ENCODE measurements at regions not wholly inside any gene's neighbourhood (a gene's known extent, or its start where the extent isn't known, plus 50 kb on each side); places are given as distances from the start of the nearest gene placed in this dataset.
"Not testable (repeated sequence)": the region's sequence is repeated elsewhere in the genome, so short reads cannot be mapped to it uniquely, and the experiment has no call there.

DNA sequence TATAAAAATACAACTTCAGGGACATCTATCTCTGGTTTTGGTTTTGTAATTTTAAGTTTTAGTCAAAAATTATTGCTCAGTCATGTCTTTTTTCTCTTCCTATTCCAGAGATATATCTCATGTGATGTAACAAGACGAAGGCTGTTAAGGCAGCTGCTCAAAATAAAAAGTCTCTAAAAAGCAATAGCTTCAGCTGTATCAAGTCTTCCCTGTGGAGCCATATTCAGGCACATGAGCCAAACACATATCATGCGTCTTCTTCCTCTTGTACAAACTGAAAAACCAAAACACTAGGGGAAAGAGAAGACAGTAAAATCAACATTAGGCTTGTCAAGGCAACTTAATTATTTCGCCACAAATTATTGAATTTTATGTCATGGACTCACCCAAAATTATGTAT is 240.7 kb downstream of the NRIP1 start:
- no peak for DNase-seq
- Mint-ChIP-seq H3K9me3 (no peaks in the 10 kb centered on the region), H3K4me1 (ENCODE audit: low read depth) (peaks cover 19% of the 10 kb centered on the region), H3K27me3 (no peaks in the 10 kb centered on the region), H3K27ac (no peak overlapping the region), H3K36me3 (ENCODE audit: low read depth) (no peaks in the 10 kb centered on the region), H3K4me3 (no peak overlapping the region)

- H3K27ac Mint-ChIP-seq: no peak overlapping the region
- peaks cover 5% of the 10 kb centered on the region for H3K4me1 Mint-ChIP-seq (ENCODE audit: low read depth)
- peaks cover 2% of the 10 kb centered on the region for H3K9me3 Mint-ChIP-seq
- H3K4me3 Mint-ChIP-seq: no peak overlapping the region
- H3K27me3 Mint-ChIP-seq: peaks cover 3% of the 10 kb centered on the region
- no peaks in the 10 kb centered on the region for H3K36me3 Mint-ChIP-seq (ENCODE audit: low read depth)
- no peak for DNase-seq
These were observed 247.5 kb downstream of the NRIP1 start for GRCh38 chr21:14817311-14817710.

DNA sequence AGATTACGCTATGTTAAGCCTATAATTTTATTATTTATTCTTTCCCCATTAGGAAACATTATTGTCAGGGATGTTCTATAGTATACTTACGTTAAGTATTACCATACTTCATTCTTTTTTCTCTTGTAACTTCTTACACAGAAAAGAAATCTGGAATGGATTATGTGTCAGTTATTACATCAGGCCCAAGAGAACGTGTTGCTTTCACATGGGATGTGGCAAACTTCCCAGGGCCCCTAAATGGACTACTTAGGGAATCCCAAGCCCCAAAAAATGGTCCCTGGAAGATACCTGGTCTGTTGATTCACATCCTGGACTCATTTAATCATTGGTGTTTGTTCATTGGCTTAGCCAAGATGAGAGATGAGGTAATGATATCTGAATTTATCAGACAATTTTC is 249.8 kb downstream of the NRIP1 start:
- Mint-ChIP-seq H3K9me3 (peaks cover 9% of the 10 kb centered on the region), H3K4me3 (no peak overlapping the region), H3K27me3 (peaks cover 3% of the 10 kb centered on the region), H3K4me1 (ENCODE audit: low read depth) (peaks cover under 1% of the 10 kb centered on the region), H3K27ac (no peak overlapping the region), H3K36me3 (ENCODE audit: low read depth) (no peaks in the 10 kb centered on the region)
- DNase-seq: no peak

DNA sequence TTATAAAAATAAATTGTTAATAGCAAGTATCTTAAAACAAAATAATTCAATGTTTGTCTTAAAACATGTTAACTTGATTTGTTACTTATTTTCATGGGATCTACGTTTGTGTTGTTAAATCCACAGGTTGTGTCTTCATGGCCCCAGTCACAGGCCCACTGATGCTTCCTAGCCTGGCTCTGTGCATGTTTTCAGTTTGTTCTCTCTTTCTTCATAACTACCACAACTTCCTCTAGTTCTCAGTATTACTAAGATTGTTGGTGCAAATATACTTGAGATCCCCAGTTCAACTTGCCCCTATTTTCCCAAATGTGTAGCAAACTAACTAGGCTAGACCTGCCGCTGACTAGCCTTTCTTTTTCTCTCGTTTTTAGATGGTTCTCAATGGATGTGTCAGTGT is 250.5 kb downstream of the NRIP1 start:
- no peaks in the 10 kb centered on the region for H3K4me1 Mint-ChIP-seq (ENCODE audit: low read depth)
- no peak overlapping the region for H3K4me3 Mint-ChIP-seq
- no peaks in the 10 kb centered on the region for H3K36me3 Mint-ChIP-seq (ENCODE audit: low read depth)
- no peak overlapping the region for H3K27ac Mint-ChIP-seq
- H3K27me3 Mint-ChIP-seq: peaks cover 3% of the 10 kb centered on the region
- DNase-seq: no peak
- peaks cover 9% of the 10 kb centered on the region for H3K9me3 Mint-ChIP-seq

- H3K36me3 Mint-ChIP-seq (ENCODE audit: low read depth); H3K27me3 Mint-ChIP-seq; H3K4me3 Mint-ChIP-seq; H3K4me1 Mint-ChIP-seq (ENCODE audit: low read depth); H3K27ac Mint-ChIP-seq; DNase-seq: not testable (repeated sequence)
- peaks cover 12% of the 10 kb centered on the region for H3K9me3 Mint-ChIP-seq
These were observed 258.1 kb upstream of the SAMSN1 start for GRCh38 chr21:14804170-14804569.

DNA sequence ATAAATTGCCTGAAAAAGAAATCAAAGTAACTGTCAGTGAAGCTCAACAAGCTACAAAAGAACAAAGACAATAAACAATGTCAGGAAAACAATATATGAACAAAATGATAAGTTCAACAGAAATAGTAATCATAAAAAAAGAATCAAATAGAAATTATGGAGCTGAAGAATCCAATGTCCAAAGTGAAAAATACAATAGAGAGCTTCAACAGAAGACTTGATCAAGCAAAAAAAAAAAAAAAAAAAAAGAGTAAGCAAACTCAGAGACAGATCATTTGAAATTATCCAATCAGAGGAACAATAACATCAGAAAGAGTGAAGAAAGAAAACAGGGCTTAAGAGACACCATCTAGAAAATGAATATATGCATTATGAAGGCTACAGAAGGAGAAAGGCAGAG is 251.4 kb upstream of the SAMSN1 start:
- no peaks in the 10 kb centered on the region for H3K36me3 Mint-ChIP-seq (ENCODE audit: low read depth)
- no peak overlapping the region for H3K4me3 Mint-ChIP-seq
- no peak for DNase-seq
- H3K27me3 Mint-ChIP-seq: peaks cover 9% of the 10 kb centered on the region
- no peak overlapping the region for H3K27ac Mint-ChIP-seq
- H3K4me1 Mint-ChIP-seq (ENCODE audit: low read depth): no peaks in the 10 kb centered on the region
- peaks cover 31% of the 10 kb centered on the region for H3K9me3 Mint-ChIP-seq

- Mint-ChIP-seq H3K4me1 (ENCODE audit: low read depth) (no peaks in the 10 kb centered on the region), H3K9me3 (no peaks in the 10 kb centered on the region), H3K4me3 (no peak overlapping the region), H3K27me3 (no peaks in the 10 kb centered on the region), H3K27ac (no peak overlapping the region), H3K36me3 (ENCODE audit: low read depth) (no peaks in the 10 kb centered on the region)
- no peak for DNase-seq
These were observed 241.2 kb upstream of the SAMSN1 start for GRCh38 chr21:14787312-14787711.

- Mint-ChIP-seq H3K9me3 (no peaks in the 10 kb centered on the region), H3K4me3 (no peak overlapping the region), H3K36me3 (ENCODE audit: low read depth) (no peaks in the 10 kb centered on the region), H3K27ac (no peak overlapping the region), H3K27me3 (no peaks in the 10 kb centered on the region), H3K4me1 (ENCODE audit: low read depth) (no peaks in the 10 kb centered on the region)
- DNase-seq: no peak
These were observed 239.6 kb upstream of the SAMSN1 start for GRCh38 chr21:14785679-14786078.

GRCh38 chr21:14773777-14774345 is 227.7 kb upstream of the SAMSN1 start:
- no peaks in the 10 kb centered on the region for H3K9me3 Mint-ChIP-seq
- peak; percentile 65 for DNase-seq
- H3K27ac Mint-ChIP-seq: no peak overlapping the region
- H3K27me3 Mint-ChIP-seq: peaks cover 6% of the 10 kb centered on the region
- no peak overlapping the region for H3K4me3 Mint-ChIP-seq
- H3K36me3 Mint-ChIP-seq (ENCODE audit: low read depth): no peaks in the 10 kb centered on the region
- no peaks in the 10 kb centered on the region for H3K4me1 Mint-ChIP-seq (ENCODE audit: low read depth)

GRCh38 chr21:14771593-14771992 is 225.5 kb upstream of the SAMSN1 start:
- DNase-seq: no peak
- Mint-ChIP-seq H3K4me1 (ENCODE audit: low read depth) (no peaks in the 10 kb centered on the region), H3K27me3 (peaks cover 6% of the 10 kb centered on the region), H3K27ac (no peak overlapping the region), H3K9me3 (no peaks in the 10 kb centered on the region), H3K4me3 (no peak overlapping the region), H3K36me3 (ENCODE audit: low read depth) (no peaks in the 10 kb centered on the region)

- H3K27me3 Mint-ChIP-seq: no peaks in the 10 kb centered on the region
- no peaks in the 10 kb centered on the region for H3K36me3 Mint-ChIP-seq (ENCODE audit: low read depth)
- DNase-seq: no peak
- H3K4me1 Mint-ChIP-seq (ENCODE audit: low read depth): no peaks in the 10 kb centered on the region
- H3K4me3 Mint-ChIP-seq: no peak overlapping the region
- no peaks in the 10 kb centered on the region for H3K9me3 Mint-ChIP-seq
- no peak overlapping the region for H3K27ac Mint-ChIP-seq
These were observed 221.9 kb upstream of the SAMSN1 start for GRCh38 chr21:14768042-14768441.

GRCh38 chr21:14767192-14767852 is 221.2 kb upstream of the SAMSN1 start:
- Mint-ChIP-seq H3K27me3 (no peaks in the 10 kb centered on the region), H3K4me1 (ENCODE audit: low read depth) (peaks cover 2% of the 10 kb centered on the region), H3K27ac (no peak overlapping the region), H3K36me3 (ENCODE audit: low read depth) (no peaks in the 10 kb centered on the region), H3K4me3 (no peak overlapping the region), H3K9me3 (no peaks in the 10 kb centered on the region)
- DNase-seq: no peak

DNA sequence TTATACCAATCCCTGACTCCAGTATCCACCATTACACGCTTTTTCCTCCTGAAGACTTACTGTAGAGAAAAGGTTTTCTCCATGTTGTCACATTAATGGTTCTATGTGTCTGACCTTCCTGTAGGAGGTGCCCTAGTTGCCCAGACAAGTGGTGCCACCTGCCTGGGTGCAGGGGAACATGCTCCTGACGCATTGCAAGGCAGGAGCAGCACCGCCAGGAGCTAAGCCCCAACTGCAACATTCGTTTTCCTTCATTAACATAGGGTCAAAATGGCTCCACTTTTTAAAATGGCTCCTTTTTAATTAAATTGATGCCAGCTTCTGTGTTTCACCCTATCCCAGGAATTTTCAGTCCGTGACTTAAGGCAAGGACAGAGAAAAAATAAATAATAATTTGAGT is 220.1 kb upstream of the SAMSN1 start:
- Mint-ChIP-seq H3K4me3 (no peak overlapping the region), H3K27ac (no peak overlapping the region), H3K9me3 (no peaks in the 10 kb centered on the region), H3K4me1 (ENCODE audit: low read depth) (peaks cover 3% of the 10 kb centered on the region), H3K36me3 (ENCODE audit: low read depth) (no peaks in the 10 kb centered on the region), H3K27me3 (no peaks in the 10 kb centered on the region)
- DNase-seq: no peak

GRCh38 chr21:14763695-14764064 is 217.6 kb upstream of the SAMSN1 start:
- no peaks in the 10 kb centered on the region for H3K9me3 Mint-ChIP-seq
- H3K4me1 Mint-ChIP-seq (ENCODE audit: low read depth): peaks cover 3% of the 10 kb centered on the region
- no peaks in the 10 kb centered on the region for H3K27me3 Mint-ChIP-seq
- H3K36me3 Mint-ChIP-seq (ENCODE audit: low read depth): no peaks in the 10 kb centered on the region
- no peak overlapping the region for H3K27ac Mint-ChIP-seq
- no peak for DNase-seq
- no peak overlapping the region for H3K4me3 Mint-ChIP-seq

GRCh38 chr21:14762734-14763694 is 216.9 kb upstream of the SAMSN1 start:
- Mint-ChIP-seq H3K9me3 (no peaks in the 10 kb centered on the region), H3K4me3 (no peak overlapping the region), H3K4me1 (ENCODE audit: low read depth) (peaks cover 3% of the 10 kb centered on the region), H3K36me3 (ENCODE audit: low read depth) (no peaks in the 10 kb centered on the region), H3K27me3 (no peaks in the 10 kb centered on the region), H3K27ac (no peak overlapping the region)
- no peak for DNase-seq

Data from activated T-cell treated with anti-CD3 and anti-CD28 coated beads, Interleukin-2, amount 50 U/mL, for 24 hours (primary cell).